IMR-90 (cell line): ENCODE measurements at regions not wholly inside any gene's neighbourhood (a gene's known extent, or its start where the extent isn't known, plus 50 kb on each side); places are given as distances from the start of the nearest gene placed in this dataset.

Experiments used
- ATAC-seq: fragments of 200-7000 bp; cut with Tn5 transposase; 2 replicates; pipeline ENCODE4 v1.9.1; 2020; ENCODE audit warnings: low read depth, mild to moderate bottlenecking, moderate library complexity
- BruUV-seq: library from RNA; stranded (reverse); fragments of 400-500 nt; replicated peaks from 2 replicates; lab custom pipeline; 2021; lab: Mats Ljungman, UMichigan
- CTCF ChIA-PET: fragments of 300-600 bp; formaldehyde crosslinking; extraction: SDS; loops from one replicate; lab custom pipeline; 2021; ENCODE audit warnings: antibody characterized with exemption; lab: Yijun Ruan, JAX
- POLR2A ChIA-PET: fragments of 300-600 bp; sonication (Branson Sonifier 250); formaldehyde crosslinking; loops from one replicate; lab custom pipeline; 2022; ENCODE audit warnings: antibody characterized with exemption; ENCODE audit not compliant: unreplicated experiment; lab: Charles Lee
- DNase-seq: peaks from one replicate; pipeline ENCODE4 v3.0.0; 2013
- H2AFZ ChIP-seq: replicated peaks from 2 replicates; pipeline ENCODE3; 2013; ENCODE audit warnings: low read length, mild to moderate bottlenecking; ENCODE audit not compliant: poor library complexity
- H2AK5ac ChIP-seq: 2 replicates; pipeline ENCODE4 v1.6.1; 2013; ENCODE audit warnings: low read depth, low read length, inconsistent platforms
- H2AK9ac ChIP-seq: replicated peaks from 2 replicates; pipeline ENCODE3; 2013; ENCODE audit warnings: mild to moderate bottlenecking, low read depth, low read length, moderate library complexity; ENCODE audit not compliant: poor library complexity
- H2BK120ac ChIP-seq: 2 replicates; pipeline ENCODE4 v1.6.1; 2013; ENCODE audit warnings: low read depth, low read length, inconsistent platforms
- H2BK15ac ChIP-seq: 3 replicates; pipeline ENCODE4 v1.6.1; 2013; ENCODE audit warnings: low read depth, low read length, inconsistent platforms
- H2BK20ac ChIP-seq: 2 replicates; pipeline ENCODE4 v1.6.1; 2013; ENCODE audit warnings: low read depth, mild to moderate bottlenecking, inconsistent platforms, low read length, moderate library complexity
- H2BK5ac ChIP-seq: 2 replicates; pipeline ENCODE4 v1.6.1; 2013; ENCODE audit warnings: mild to moderate bottlenecking, low read depth, low read length, inconsistent platforms; ENCODE audit not compliant: poor library complexity, severe bottlenecking
- H3K14ac ChIP-seq: replicated peaks from 2 replicates; pipeline ENCODE4 v1.6.1; 2013; ENCODE audit warnings: low read depth, low read length, inconsistent platforms
- H3K18ac ChIP-seq: 2 replicates; pipeline ENCODE4 v1.6.1; 2013; ENCODE audit warnings: low read depth, low read length, control low read depth
- H3K23ac ChIP-seq: 2 replicates; pipeline ENCODE4 v1.6.1; 2013; ENCODE audit warnings: low read depth, low read length, inconsistent platforms
- H3K27ac ChIP-seq: 2 replicates; pipeline ENCODE4 v1.5.1; 2013; ENCODE audit warnings: mild to moderate bottlenecking, control low read depth, low read length; ENCODE audit not compliant: insufficient read depth
- H3K27me3 ChIP-seq: 2 replicates; pipeline ENCODE4 v1.6.1; 2013; ENCODE audit warnings: low read length; ENCODE audit not compliant: control insufficient read depth, insufficient read depth
- H3K36me3 ChIP-seq: 2 replicates; pipeline ENCODE4 v1.6.1; 2013; ENCODE audit warnings: low read length, mixed read lengths; ENCODE audit not compliant: control insufficient read depth, insufficient read depth
- H3K4ac ChIP-seq: 2 replicates; pipeline ENCODE4 v1.6.1; 2013; ENCODE audit warnings: low read depth, low read length, inconsistent platforms
- H3K4me1 ChIP-seq: 2 replicates; pipeline ENCODE4 v1.6.1; 2013; ENCODE audit warnings: low read length, mixed read lengths; ENCODE audit not compliant: control insufficient read depth, insufficient read depth
- H3K4me2 ChIP-seq: 2 replicates; pipeline ENCODE4 v1.6.1; 2013; ENCODE audit warnings: low read depth, mild to moderate bottlenecking, control low read depth, low read length, moderate library complexity
- H3K4me3 ChIP-seq: 2 replicates; pipeline ENCODE4 v1.5.1; 2013; ENCODE audit warnings: low read depth, mild to moderate bottlenecking, control low read depth, low read length, moderate library complexity; ENCODE audit not compliant: insufficient read depth
- H3K56ac ChIP-seq: 2 replicates; pipeline ENCODE4 v1.6.1; 2013; ENCODE audit warnings: low read length, inconsistent platforms; ENCODE audit not compliant: insufficient read depth; ENCODE audit errors: extremely low read depth
- H3K79me1 ChIP-seq, 2 experiments: 2 replicates each; pipeline ENCODE4 v1.6.1; 2013; ENCODE audit warnings: low read length in 2 of 2, inconsistent platforms in 1 of 2, low read depth in 1 of 2
- H3K9ac ChIP-seq: 2 replicates; pipeline ENCODE4 v1.6.1; 2013; ENCODE audit warnings: low read depth, low read length, control low read depth
- H3K9me1 ChIP-seq: 2 replicates; pipeline ENCODE4 v1.6.1; 2013; ENCODE audit warnings: low read length, inconsistent platforms; ENCODE audit not compliant: insufficient read depth
- H3K9me3 ChIP-seq: 2 replicates; pipeline ENCODE4 v1.6.1; 2013; ENCODE audit warnings: low read length; ENCODE audit not compliant: control insufficient read depth, insufficient read depth
- H4K20me1 ChIP-seq: 2 replicates; pipeline ENCODE4 v1.6.1; 2013; ENCODE audit warnings: low read length, inconsistent platforms; ENCODE audit not compliant: insufficient read depth
- H4K5ac ChIP-seq: 2 replicates; pipeline ENCODE4 v1.6.1; 2013; ENCODE audit warnings: mild to moderate bottlenecking, low read depth, low read length, control low read depth
- H4K8ac ChIP-seq, 2 experiments: 2 replicates each; pipeline ENCODE4 v1.6.1; 2013; ENCODE audit warnings: low read depth in 2 of 2, low read length in 2 of 2, control low read depth in 1 of 2, inconsistent platforms in 1 of 2
- H4K91ac ChIP-seq: 2 replicates; pipeline ENCODE4 v1.6.1; 2013; ENCODE audit warnings: low read depth, low read length, inconsistent platforms; ENCODE audit not compliant: insufficient read depth
- CEBPB ChIP-seq: IDR thresholded peaks from 2 replicates; pipeline ENCODE4 v1.6.1; 2012; ENCODE audit warnings: low read depth, low read length, improper control_type of control experiment
- FOS ChIP-seq: fragments of 150-350 bp; IDR thresholded peaks from 2 replicates; pipeline ENCODE4 v1.6.1; 2016; ENCODE audit warnings: low read depth, low read length
- MAFK ChIP-seq: IDR thresholded peaks from 2 replicates; pipeline ENCODE4 v1.6.1; 2012; ENCODE audit warnings: low read depth, low read length, improper control_type of control experiment
- MAZ ChIP-seq: IDR thresholded peaks from 2 replicates; pipeline ENCODE4 v1.6.1; 2012; ENCODE audit warnings: low read depth, mild to moderate bottlenecking, low read length, improper control_type of control experiment, moderate library complexity, borderline replicate concordance
- MXI1 ChIP-seq: IDR thresholded peaks from 2 replicates; pipeline ENCODE4 v1.6.1; 2012; ENCODE audit warnings: low read depth, mild to moderate bottlenecking, low read length, moderate library complexity, borderline replicate concordance
- RAD21 ChIP-seq: IDR thresholded peaks from 2 replicates; pipeline ENCODE4 v1.6.1; 2012; ENCODE audit warnings: low read length, improper control_type of control experiment
- RCOR1 ChIP-seq: IDR thresholded peaks from 2 replicates; pipeline ENCODE4 v1.6.1; 2012; ENCODE audit warnings: mild to moderate bottlenecking, low read length, improper control_type of control experiment; ENCODE audit not compliant: insufficient replicate concordance
- RFX5 ChIP-seq: IDR thresholded peaks from 2 replicates; pipeline ENCODE4 v1.8.0; 2012; ENCODE audit warnings: low read depth, mild to moderate bottlenecking, low read length, moderate library complexity
- WGBS, 2 experiments: methylation state at CpG; one replicate each; pipeline versions ENCODE4 v1.1.5 to v1.1.7; 2013; ENCODE audit warnings: missing lambda C conversion rate in 2 of 2; ENCODE audit not compliant: insufficient read length in 1 of 2; ENCODE audit errors: extremely low coverage in 2 of 2; 5-methylcytosine and 5-hydroxymethylcytosine counted together
- dilution Hi-C: fragments of 300-500 bp; cut with HindIII; formaldehyde crosslinking; loops from one replicate; pipeline ENCODE4 v1.14.3; 2018; ENCODE audit warnings: low sequenced_read_pairs; ENCODE audit not compliant: unreplicated experiment
- in situ Hi-C: fragments of 300-500 bp; cut with MboI; formaldehyde crosslinking; loops from 3 replicates; pipeline ENCODE4 v1.14.3; 2019; ENCODE audit warnings: low sequenced_read_pairs, inconsistent platforms, mixed read lengths
- intact Hi-C: fragments of 100-400 bp; cut with micrococcal nuclease; formaldehyde crosslinking; loops from 2 replicates; pipeline ENCODE4 v1.10.0; 2022
- TF ChIP-seq, protein P1 (sequence below): fragments of 150-350 bp; IDR thresholded peaks from 2 replicates; pipeline ENCODE4 v1.6.1; 2017; ENCODE audit warnings: mild to moderate bottlenecking, antibody characterized with exemption, low read length, low read depth
- TF ChIP-seq, protein P2 (sequence below): conservative IDR thresholded peaks from 2 replicates; pipeline ENCODE4 v1.5.1; 2012; ENCODE audit warnings: mild to moderate bottlenecking, low read depth, low read length, improper control_type of control experiment
- TF ChIP-seq, protein P3 (sequence below): fragments of 150-350 bp; IDR thresholded peaks from 2 replicates; pipeline ENCODE4 v1.6.1; 2016; ENCODE audit warnings: low read depth, mild to moderate bottlenecking, low read length, moderate library complexity, borderline replicate concordance

DNA sequence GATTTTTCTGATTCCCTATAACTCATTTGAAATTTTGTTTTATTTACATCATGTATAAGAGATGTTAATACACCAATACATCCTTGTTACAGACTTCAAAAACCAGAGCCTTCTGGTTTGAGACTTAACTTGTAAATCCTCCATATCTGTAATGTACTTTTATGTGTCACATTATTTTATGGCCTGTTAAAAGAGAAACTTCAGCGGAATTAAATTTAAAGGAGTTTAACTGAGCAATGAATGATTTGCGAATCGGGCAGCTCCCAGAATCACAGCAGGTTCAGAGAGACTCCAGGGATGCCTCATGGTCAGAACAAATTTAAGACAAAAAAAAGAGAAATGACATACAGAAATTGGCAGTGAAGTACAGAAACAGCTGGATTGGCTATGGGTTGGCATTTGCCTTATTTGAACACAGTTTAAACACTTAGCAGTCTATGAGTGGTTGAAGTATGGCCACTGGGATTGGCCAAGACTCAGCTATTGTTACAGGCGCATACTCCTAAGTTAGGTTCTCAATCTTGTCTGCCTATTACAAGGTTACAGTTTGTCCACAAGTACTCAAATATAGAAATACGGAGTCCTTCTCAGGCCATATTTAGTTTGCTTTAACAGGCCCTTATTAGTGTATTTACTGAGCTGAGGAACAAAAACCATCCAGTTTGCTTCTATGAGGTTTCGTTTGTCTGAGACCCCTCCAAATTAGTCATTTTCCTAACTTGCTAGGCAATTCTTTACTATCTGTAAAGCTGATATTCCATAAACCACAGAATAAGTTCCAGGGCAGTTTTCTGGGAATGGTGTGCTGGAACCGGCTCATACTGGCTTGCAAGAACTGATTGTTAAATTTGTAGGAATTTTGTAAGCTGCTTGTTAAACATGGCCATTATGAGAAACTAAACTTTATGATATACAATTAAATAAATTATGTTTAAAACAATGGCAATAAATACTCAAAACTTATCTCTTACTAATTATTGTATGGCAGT is 56.2 kb upstream of the WDR26 start (continued):
- TF ChIP-seq FOS (no peak), MAFK (no peak)

DNA sequence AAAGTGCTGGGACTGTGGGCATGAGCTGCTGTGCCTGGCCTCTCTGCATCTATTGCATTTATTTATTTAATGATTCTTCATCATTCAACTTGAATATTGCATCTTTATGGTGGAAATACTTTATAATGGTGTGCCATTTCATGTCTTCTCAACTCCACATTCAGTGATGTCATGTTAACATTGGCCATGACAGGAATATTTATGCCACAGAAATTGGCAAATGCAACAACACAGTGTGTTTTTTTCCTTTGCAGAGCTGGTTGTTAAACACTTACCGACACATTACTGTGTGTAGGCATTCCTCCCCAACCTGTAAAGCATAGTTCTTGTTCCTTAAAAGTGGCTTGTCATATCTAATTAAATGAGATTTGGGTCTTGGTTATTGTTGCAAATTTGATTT is 57.4 kb upstream of the WDR26 start:
- Histone ChIP-seq H4K8ac (no peak overlapping the region), H2AK5ac (no peak overlapping the region), H2BK5ac (no peak overlapping the region), H3K79me1 (no peaks in the 10 kb centered on the region), H2BK120ac (no peak overlapping the region), H3K27me3 (no peaks in the 10 kb centered on the region), H3K56ac (no peak overlapping the region), H3K9ac (no peak overlapping the region), H4K5ac (no peak overlapping the region), H4K91ac (no peak overlapping the region), H3K14ac (no peak overlapping the region), H3K4ac (no peak overlapping the region), H3K4me2 (no peak overlapping the region), H2AK9ac (no peak overlapping the region), H3K4me3 (no peak overlapping the region), H2BK15ac (no peak overlapping the region), H3K18ac (no peak overlapping the region), H3K9me3 (0 out of 2 replicates have a peak, but pooled peaks cover 3% of the 10 kb centered on the region), H2AFZ (no peak overlapping the region), H3K9me1 (peaks cover 5% of the 10 kb centered on the region; the same call in 1 of the 2 replicates), H3K27ac (no peak overlapping the region), H3K36me3 (no peaks in the 10 kb centered on the region), H4K20me1 (no peaks in the 10 kb centered on the region), H3K4me1 (peaks cover 12% of the 10 kb centered on the region), H3K23ac (no peak overlapping the region), H2BK20ac (no peak overlapping the region)
- no peak for ATAC-seq
- no CpG with 5 or more reads among the region's 1 CpG for WGBS, 2 experiments
- POLR2A ChIA-PET = no interaction called here
- in situ Hi-C loops = loop anchor here (25.0 kb wide), 1 partner anchor 920 kb away; no protein-coding TSS in a partner anchor
- dilution Hi-C loops = no loop called here
- intact Hi-C loops = no loop called here
- DNase-seq = no peak
- CTCF ChIA-PET = no interaction called here
- BruUV-seq = no TSS peak
- TF ChIP-seq, protein P1, sequence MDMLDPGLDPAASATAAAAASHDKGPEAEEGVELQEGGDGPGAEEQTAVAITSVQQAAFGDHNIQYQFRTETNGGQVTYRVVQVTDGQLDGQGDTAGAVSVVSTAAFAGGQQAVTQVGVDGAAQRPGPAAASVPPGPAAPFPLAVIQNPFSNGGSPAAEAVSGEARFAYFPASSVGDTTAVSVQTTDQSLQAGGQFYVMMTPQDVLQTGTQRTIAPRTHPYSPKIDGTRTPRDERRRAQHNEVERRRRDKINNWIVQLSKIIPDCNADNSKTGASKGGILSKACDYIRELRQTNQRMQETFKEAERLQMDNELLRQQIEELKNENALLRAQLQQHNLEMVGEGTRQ = no peak
- TF ChIP-seq RFX5 (no peak), MAZ (no peak), CEBPB (no peak), MAFK (no peak), FOS (no peak), RCOR1 (no peak), RAD21 (no peak), MXI1 (no peak)
- TF ChIP-seq, protein P2, sequence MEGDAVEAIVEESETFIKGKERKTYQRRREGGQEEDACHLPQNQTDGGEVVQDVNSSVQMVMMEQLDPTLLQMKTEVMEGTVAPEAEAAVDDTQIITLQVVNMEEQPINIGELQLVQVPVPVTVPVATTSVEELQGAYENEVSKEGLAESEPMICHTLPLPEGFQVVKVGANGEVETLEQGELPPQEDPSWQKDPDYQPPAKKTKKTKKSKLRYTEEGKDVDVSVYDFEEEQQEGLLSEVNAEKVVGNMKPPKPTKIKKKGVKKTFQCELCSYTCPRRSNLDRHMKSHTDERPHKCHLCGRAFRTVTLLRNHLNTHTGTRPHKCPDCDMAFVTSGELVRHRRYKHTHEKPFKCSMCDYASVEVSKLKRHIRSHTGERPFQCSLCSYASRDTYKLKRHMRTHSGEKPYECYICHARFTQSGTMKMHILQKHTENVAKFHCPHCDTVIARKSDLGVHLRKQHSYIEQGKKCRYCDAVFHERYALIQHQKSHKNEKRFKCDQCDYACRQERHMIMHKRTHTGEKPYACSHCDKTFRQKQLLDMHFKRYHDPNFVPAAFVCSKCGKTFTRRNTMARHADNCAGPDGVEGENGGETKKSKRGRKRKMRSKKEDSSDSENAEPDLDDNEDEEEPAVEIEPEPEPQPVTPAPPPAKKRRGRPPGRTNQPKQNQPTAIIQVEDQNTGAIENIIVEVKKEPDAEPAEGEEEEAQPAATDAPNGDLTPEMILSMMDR = no peak
- TF ChIP-seq, protein P3, sequence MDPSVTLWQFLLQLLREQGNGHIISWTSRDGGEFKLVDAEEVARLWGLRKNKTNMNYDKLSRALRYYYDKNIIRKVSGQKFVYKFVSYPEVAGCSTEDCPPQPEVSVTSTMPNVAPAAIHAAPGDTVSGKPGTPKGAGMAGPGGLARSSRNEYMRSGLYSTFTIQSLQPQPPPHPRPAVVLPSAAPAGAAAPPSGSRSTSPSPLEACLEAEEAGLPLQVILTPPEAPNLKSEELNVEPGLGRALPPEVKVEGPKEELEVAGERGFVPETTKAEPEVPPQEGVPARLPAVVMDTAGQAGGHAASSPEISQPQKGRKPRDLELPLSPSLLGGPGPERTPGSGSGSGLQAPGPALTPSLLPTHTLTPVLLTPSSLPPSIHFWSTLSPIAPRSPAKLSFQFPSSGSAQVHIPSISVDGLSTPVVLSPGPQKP = no peak
